ENCODE measurements at regions not wholly inside any gene's neighbourhood (a gene's known extent, or its start where the extent isn't known, plus 50 kb on each side); places are given as distances from the start of the nearest gene placed in this dataset.

- Histone ChIP-seq H3K4me2 (ENCODE audit: insufficient read depth, low read length) (peak overlapping the region; percentile 34), H3K79me2 (ENCODE audit: insufficient read depth, low read length) (no peaks in the 10 kb centered on the region), H3K9me3 (ENCODE audit: low read depth, low read length) (no peaks in the 10 kb centered on the region), H3K27ac (ENCODE audit: low read depth, low read length) (no peak overlapping the region), H3K4me3 (ENCODE audit: insufficient read depth, low read length) (no peak overlapping the region), H3K4me1 (ENCODE audit: insufficient read depth, low read length) (peaks cover 5% of the 10 kb centered on the region), H2AFZ (ENCODE audit: low read length) (peak overlapping the region; percentile 25), H3K27me3 (ENCODE audit: insufficient read depth, low read length) (no peaks in the 10 kb centered on the region), H4K20me1 (ENCODE audit: insufficient read depth, low read length) (no peaks in the 10 kb centered on the region), H3K36me3 (ENCODE audit: insufficient read depth, low read length) (no peaks in the 10 kb centered on the region)
- TF ChIP-seq CTCF (IDR thresholded peaks at IDR 0.05; ENCODE audit: extremely low read depth, low read depth, low read length) = no peak
- DNase-seq (ENCODE audit: insufficient read length, low spot score, missing footprints) = no peak
Observed at GRCh38 chr21:27799861-27800260, 833.0 kb upstream of the ADAMTS5 start.

GRCh38 chr21:27796106-27796505, 829.2 kb upstream of the ADAMTS5 start:
- H3K4me1 ChIP-seq (ENCODE audit: insufficient read depth, low read length) = no peaks in the 10 kb centered on the region
- H3K27me3 ChIP-seq (ENCODE audit: insufficient read depth, low read length) = no peaks in the 10 kb centered on the region
- no peaks in the 10 kb centered on the region for H4K20me1 ChIP-seq (ENCODE audit: insufficient read depth, low read length)
- H3K9me3 ChIP-seq (ENCODE audit: low read depth, low read length) = no peaks in the 10 kb centered on the region
- no peak for DNase-seq (ENCODE audit: insufficient read length, low spot score, missing footprints)
- no peak for TF ChIP-seq CTCF (IDR thresholded peaks at IDR 0.05; ENCODE audit: extremely low read depth, low read depth, low read length)
- H3K4me3 ChIP-seq (ENCODE audit: insufficient read depth, low read length) = no peak overlapping the region
- peak overlapping the region; percentile 1 for H2AFZ ChIP-seq (ENCODE audit: low read length)
- no peak overlapping the region for H3K27ac ChIP-seq (ENCODE audit: low read depth, low read length)
- no peaks in the 10 kb centered on the region for H3K36me3 ChIP-seq (ENCODE audit: insufficient read depth, low read length)
- H3K79me2 ChIP-seq (ENCODE audit: insufficient read depth, low read length) = no peaks in the 10 kb centered on the region
- no peak overlapping the region for H3K4me2 ChIP-seq (ENCODE audit: insufficient read depth, low read length)

GRCh38 chr21:27795418-27795817, 828.5 kb upstream of the ADAMTS5 start:
- Histone ChIP-seq H3K4me2 (ENCODE audit: insufficient read depth, low read length) (no peak overlapping the region), H3K79me2 (ENCODE audit: insufficient read depth, low read length) (no peaks in the 10 kb centered on the region), H3K4me3 (ENCODE audit: insufficient read depth, low read length) (no peak overlapping the region), H3K4me1 (ENCODE audit: insufficient read depth, low read length) (no peaks in the 10 kb centered on the region), H2AFZ (ENCODE audit: low read length) (no peak overlapping the region), H4K20me1 (ENCODE audit: insufficient read depth, low read length) (no peaks in the 10 kb centered on the region), H3K9me3 (ENCODE audit: low read depth, low read length) (no peaks in the 10 kb centered on the region), H3K27ac (ENCODE audit: low read depth, low read length) (no peak overlapping the region), H3K36me3 (ENCODE audit: insufficient read depth, low read length) (no peaks in the 10 kb centered on the region), H3K27me3 (ENCODE audit: insufficient read depth, low read length) (no peaks in the 10 kb centered on the region)
- no peak for DNase-seq (ENCODE audit: insufficient read length, low spot score, missing footprints)
- TF ChIP-seq CTCF (IDR thresholded peaks at IDR 0.05; ENCODE audit: extremely low read depth, low read depth, low read length) = no peak

- no peak overlapping the region for H3K4me2 ChIP-seq (ENCODE audit: insufficient read depth, low read length)
- no peaks in the 10 kb centered on the region for H3K9me3 ChIP-seq (ENCODE audit: low read depth, low read length)
- no peak for DNase-seq (ENCODE audit: insufficient read length, low spot score, missing footprints)
- no peak overlapping the region for H2AFZ ChIP-seq (ENCODE audit: low read length)
- TF ChIP-seq CTCF (IDR thresholded peaks at IDR 0.05; ENCODE audit: extremely low read depth, low read depth, low read length) = no peak
- no peak overlapping the region for H3K4me3 ChIP-seq (ENCODE audit: insufficient read depth, low read length)
- no peaks in the 10 kb centered on the region for H3K79me2 ChIP-seq (ENCODE audit: insufficient read depth, low read length)
- H3K27ac ChIP-seq (ENCODE audit: low read depth, low read length) = no peak overlapping the region
- H3K4me1 ChIP-seq (ENCODE audit: insufficient read depth, low read length) = no peaks in the 10 kb centered on the region
- no peaks in the 10 kb centered on the region for H4K20me1 ChIP-seq (ENCODE audit: insufficient read depth, low read length)
- H3K36me3 ChIP-seq (ENCODE audit: insufficient read depth, low read length) = no peaks in the 10 kb centered on the region
- no peaks in the 10 kb centered on the region for H3K27me3 ChIP-seq (ENCODE audit: insufficient read depth, low read length)
Observed at GRCh38 chr21:27793901-27794300, 827.0 kb upstream of the ADAMTS5 start.

Data from osteoblast (primary cell).